ENCODE measurements at regions not wholly inside any gene's neighbourhood (a gene's known extent, or its start where the extent isn't known, plus 50 kb on each side); places are given as distances from the start of the nearest gene placed in this dataset.

- no peaks in the 10 kb centered on the region for H3K36me3 ChIP-seq
- TF ChIP-seq POLR2A (IDR thresholded peaks at IDR 0.05) (no peak), CTCF (IDR thresholded peaks at IDR 0.05) (no peak), POLR2AphosphoS5 (IDR thresholded peaks at IDR 0.05) (no peak)
- DNase-seq (ENCODE audit: low spot score in 2 of 2) = no peak
- intact Hi-C loops (cut with DNase I; ENCODE audit: low total_unique reads) = no loop called here
- H3K27ac ChIP-seq = no peak overlapping the region
- H3K27me3 ChIP-seq = no peaks in the 10 kb centered on the region
- H3K9me3 ChIP-seq = no peaks in the 10 kb centered on the region
- H3K4me1 ChIP-seq = no peaks in the 10 kb centered on the region
- H3K4me3 ChIP-seq = no peak overlapping the region
Observed at GRCh38 chr5:18805376-18805775, 1171.1 kb downstream of the TAF11L14 start.

GRCh38 chr5:18807256-18808149 lies 1173.2 kb downstream of the TAF11L14 start:
- Histone ChIP-seq H3K27ac (no peak overlapping the region), H3K4me1 (no peaks in the 10 kb centered on the region), H3K4me3 (no peak overlapping the region), H3K36me3 (no peaks in the 10 kb centered on the region), H3K27me3 (no peaks in the 10 kb centered on the region), H3K9me3 (no peaks in the 10 kb centered on the region)
- intact Hi-C loops (cut with DNase I; ENCODE audit: low total_unique reads) = no loop called here
- no peak for DNase-seq (ENCODE audit: low spot score in 2 of 2)
- TF ChIP-seq CTCF (IDR thresholded peaks at IDR 0.05) (no peak), POLR2A (IDR thresholded peaks at IDR 0.05) (no peak), POLR2AphosphoS5 (IDR thresholded peaks at IDR 0.05) (no peak)

GRCh38 chr5:18811661-18812060 lies 1176.3 kb downstream of the CDH18 start:
- Histone ChIP-seq H3K9me3 (no peaks in the 10 kb centered on the region), H3K4me3 (no peak overlapping the region), H3K27me3 (no peaks in the 10 kb centered on the region), H3K4me1 (no peaks in the 10 kb centered on the region), H3K27ac (no peak overlapping the region), H3K36me3 (no peaks in the 10 kb centered on the region)
- intact Hi-C loops (cut with DNase I; ENCODE audit: low total_unique reads) = no loop called here
- TF ChIP-seq POLR2A (IDR thresholded peaks at IDR 0.05) (no peak), CTCF (IDR thresholded peaks at IDR 0.05) (no peak), POLR2AphosphoS5 (IDR thresholded peaks at IDR 0.05) (no peak)
- no peak for DNase-seq (ENCODE audit: low spot score in 2 of 2)

- TF ChIP-seq CTCF (IDR thresholded peaks at IDR 0.05) (no peak), POLR2AphosphoS5 (IDR thresholded peaks at IDR 0.05) (no peak), POLR2A (IDR thresholded peaks at IDR 0.05) (no peak)
- no peaks in the 10 kb centered on the region for H3K27me3 ChIP-seq
- no peak overlapping the region for H3K4me3 ChIP-seq
- no peaks in the 10 kb centered on the region for H3K9me3 ChIP-seq
- intact Hi-C loops (cut with DNase I; ENCODE audit: low total_unique reads) = no loop called here
- H3K27ac ChIP-seq = no peak overlapping the region
- H3K36me3 ChIP-seq = no peaks in the 10 kb centered on the region
- DNase-seq (ENCODE audit: low spot score in 2 of 2) = no peak
- no peaks in the 10 kb centered on the region for H3K4me1 ChIP-seq
Observed at GRCh38 chr5:18828351-18828750, 1159.6 kb downstream of the CDH18 start.

- no peaks in the 10 kb centered on the region for H3K36me3 ChIP-seq
- no peak overlapping the region for H3K27ac ChIP-seq
- intact Hi-C loops (cut with DNase I; ENCODE audit: low total_unique reads) = no loop called here
- TF ChIP-seq POLR2A (IDR thresholded peaks at IDR 0.05) (no peak), CTCF (IDR thresholded peaks at IDR 0.05) (no peak), POLR2AphosphoS5 (IDR thresholded peaks at IDR 0.05) (no peak)
- DNase-seq (ENCODE audit: low spot score in 2 of 2) = no peak
- H3K27me3 ChIP-seq = no peaks in the 10 kb centered on the region
- no peak overlapping the region for H3K4me3 ChIP-seq
- no peaks in the 10 kb centered on the region for H3K9me3 ChIP-seq
- H3K4me1 ChIP-seq = no peaks in the 10 kb centered on the region
Observed at GRCh38 chr5:18829539-18829938, 1158.5 kb downstream of the CDH18 start.

Data from breast epithelium (tissue), 4 donors.